Fibroblast of villous mesenchyme (primary cell): ENCODE measurements at regions not wholly inside any gene's neighbourhood (a gene's known extent, or its start where the extent isn't known, plus 50 kb on each side); places are given as distances from the start of the nearest gene placed in this dataset.
A peak's percentile ranks its signal among the peaks of the same experiment; 100 is the strongest.

Experiments used
- DNase-seq: peaks from one replicate; pipeline ENCODE4 v3.0.0-alpha.2; 2010; ENCODE audit warnings: low read depth
- H3K4me3 ChIP-seq: 2 replicates; pipeline ENCODE4 v1.5.1; 2011; ENCODE audit warnings: low read depth, mild to moderate bottlenecking, low read length
- TF ChIP-seq, protein P1 (sequence below): IDR thresholded peaks from 2 replicates; pipeline ENCODE4 v1.5.1; 2012; ENCODE audit warnings: low read depth, mild to moderate bottlenecking, low read length; ENCODE audit not compliant: insufficient read depth

DNA sequence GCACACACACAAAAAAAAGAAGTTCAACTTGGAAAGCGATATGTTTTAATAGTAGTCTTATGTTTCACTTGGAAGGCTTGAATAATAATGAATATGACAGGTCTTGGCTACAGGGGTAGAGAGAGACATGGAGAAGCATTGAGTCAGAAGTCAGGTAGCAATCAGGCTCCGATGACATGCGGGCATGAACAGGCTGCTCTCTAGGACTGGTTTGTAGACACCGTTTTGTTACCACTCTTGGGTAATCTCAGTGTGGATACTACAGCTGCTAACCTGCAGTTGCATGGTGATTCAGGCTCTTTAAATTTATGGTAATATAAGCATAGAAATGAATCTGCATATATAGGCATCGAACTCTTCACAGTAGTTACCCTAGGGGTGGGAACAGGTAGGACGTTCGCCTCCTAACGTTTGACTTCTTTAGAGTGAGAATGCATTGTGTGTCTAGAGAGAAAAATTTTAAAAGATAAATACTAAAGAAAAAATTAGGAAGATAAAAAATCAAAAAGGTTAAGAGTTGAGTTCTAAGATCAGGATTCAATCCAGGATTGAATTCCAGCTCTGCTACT, 241.6 kb upstream of the KBTBD8 start:
- DNase-seq, result no peak
- TF ChIP-seq, protein P1, sequence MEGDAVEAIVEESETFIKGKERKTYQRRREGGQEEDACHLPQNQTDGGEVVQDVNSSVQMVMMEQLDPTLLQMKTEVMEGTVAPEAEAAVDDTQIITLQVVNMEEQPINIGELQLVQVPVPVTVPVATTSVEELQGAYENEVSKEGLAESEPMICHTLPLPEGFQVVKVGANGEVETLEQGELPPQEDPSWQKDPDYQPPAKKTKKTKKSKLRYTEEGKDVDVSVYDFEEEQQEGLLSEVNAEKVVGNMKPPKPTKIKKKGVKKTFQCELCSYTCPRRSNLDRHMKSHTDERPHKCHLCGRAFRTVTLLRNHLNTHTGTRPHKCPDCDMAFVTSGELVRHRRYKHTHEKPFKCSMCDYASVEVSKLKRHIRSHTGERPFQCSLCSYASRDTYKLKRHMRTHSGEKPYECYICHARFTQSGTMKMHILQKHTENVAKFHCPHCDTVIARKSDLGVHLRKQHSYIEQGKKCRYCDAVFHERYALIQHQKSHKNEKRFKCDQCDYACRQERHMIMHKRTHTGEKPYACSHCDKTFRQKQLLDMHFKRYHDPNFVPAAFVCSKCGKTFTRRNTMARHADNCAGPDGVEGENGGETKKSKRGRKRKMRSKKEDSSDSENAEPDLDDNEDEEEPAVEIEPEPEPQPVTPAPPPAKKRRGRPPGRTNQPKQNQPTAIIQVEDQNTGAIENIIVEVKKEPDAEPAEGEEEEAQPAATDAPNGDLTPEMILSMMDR, result no peak
- no peak overlapping the region for H3K4me3 ChIP-seq

- no peak for DNase-seq
- H3K4me3 ChIP-seq, result no peak overlapping the region
- TF ChIP-seq, protein P1, result no peak
These were observed 236.9 kb upstream of the KBTBD8 start for GRCh38 chr3:66761093-66761780.

DNA sequence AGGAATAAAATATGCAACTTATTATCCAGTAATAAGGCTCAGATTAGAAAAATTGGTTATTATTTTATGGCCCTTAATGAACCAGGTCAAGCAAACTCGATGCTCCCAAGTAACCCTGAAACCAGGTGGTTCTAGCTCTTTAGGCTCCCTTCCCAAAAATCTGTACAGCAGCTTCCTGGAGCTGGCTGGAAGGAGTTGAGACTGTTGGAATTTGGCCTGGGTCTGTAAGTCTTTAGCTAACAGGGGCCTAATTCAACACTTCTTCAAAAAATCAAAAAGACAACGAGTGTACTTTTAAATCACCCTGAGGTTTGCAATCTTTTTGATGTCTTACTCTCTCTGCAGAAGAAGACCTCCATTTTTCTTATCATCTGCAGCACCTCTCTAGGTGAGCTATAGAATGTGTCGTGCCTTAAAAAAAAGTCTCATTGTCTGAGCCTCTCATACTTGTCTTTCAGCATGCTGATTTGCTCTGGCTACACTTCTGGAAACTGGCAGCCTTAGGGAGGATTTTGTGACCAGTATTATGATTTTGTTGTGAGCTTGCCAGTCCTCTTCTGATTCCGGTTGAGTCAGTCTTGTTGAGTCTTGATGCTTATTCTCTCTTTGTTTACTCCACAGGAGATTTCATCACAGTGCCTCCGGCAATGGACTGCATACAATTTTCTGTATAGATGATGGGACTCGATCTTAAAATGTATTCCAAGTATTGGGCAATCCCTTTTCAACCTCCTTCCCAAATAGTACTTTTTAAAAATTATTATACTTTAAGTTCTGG, 235.0 kb upstream of the KBTBD8 start:
- TF ChIP-seq, protein P1, result no peak
- no peak overlapping the region for H3K4me3 ChIP-seq
- DNase-seq, result peak; percentile 55

GRCh38 chr3:66778107-66778506, 220.0 kb upstream of the KBTBD8 start:
- no peak for DNase-seq
- H3K4me3 ChIP-seq, result no peak overlapping the region
- TF ChIP-seq, protein P1, result no peak

GRCh38 chr3:66778777-66779176, 219.3 kb upstream of the KBTBD8 start:
- TF ChIP-seq, protein P1, result no peak
- H3K4me3 ChIP-seq, result no peak overlapping the region
- no peak for DNase-seq

DNA sequence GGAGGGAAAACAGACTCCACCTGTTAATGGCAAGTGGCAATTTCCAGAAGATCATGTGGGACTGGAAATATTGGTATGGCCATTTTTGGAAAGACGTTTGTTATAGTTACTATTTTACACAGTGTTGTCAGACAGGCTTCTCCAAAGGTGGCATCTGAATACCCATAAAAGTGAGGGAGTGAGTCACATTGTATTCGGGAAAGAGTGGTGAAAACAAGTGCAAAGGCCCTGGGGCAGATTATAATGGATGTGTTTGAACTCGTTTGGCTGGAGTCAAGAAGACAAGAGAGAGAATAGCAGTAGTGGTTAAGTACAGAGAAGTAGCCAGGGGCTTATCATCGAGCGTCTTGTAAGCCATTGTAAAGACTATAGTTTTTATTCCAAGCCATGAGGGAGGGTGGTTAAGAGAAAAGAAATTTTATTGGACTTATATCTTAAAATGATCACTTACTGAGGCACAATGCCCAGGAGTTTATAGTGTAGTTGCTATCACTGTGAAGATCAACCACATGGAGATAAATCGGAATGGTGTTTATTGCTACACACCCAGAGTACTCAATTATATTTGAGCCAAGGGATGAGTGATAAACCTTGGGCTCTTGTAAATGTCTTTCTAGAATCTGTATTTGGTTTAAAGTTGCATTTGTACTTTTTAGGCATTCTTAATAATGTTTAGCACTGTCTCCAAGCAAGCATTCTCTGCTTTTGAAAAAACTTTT, 212.8 kb upstream of the KBTBD8 start:
- TF ChIP-seq, protein P1, result no peak
- peak; percentile 11 for DNase-seq
- H3K4me3 ChIP-seq, result no peak overlapping the region
